GM21737 (cell line): ENCODE measurements at regions not wholly inside any gene's neighbourhood (a gene's known extent, or its start where the extent isn't known, plus 50 kb on each side); places are given as distances from the start of the nearest gene placed in this dataset.

Experiments used
- ATAC-seq: cut with Tn5 transposase; IDR thresholded peaks from one replicate; pipeline ENCODE4 v1.9.1; 2021; ENCODE audit warnings: mild to moderate bottlenecking, moderate library complexity; ENCODE audit not compliant: unreplicated experiment

DNA sequence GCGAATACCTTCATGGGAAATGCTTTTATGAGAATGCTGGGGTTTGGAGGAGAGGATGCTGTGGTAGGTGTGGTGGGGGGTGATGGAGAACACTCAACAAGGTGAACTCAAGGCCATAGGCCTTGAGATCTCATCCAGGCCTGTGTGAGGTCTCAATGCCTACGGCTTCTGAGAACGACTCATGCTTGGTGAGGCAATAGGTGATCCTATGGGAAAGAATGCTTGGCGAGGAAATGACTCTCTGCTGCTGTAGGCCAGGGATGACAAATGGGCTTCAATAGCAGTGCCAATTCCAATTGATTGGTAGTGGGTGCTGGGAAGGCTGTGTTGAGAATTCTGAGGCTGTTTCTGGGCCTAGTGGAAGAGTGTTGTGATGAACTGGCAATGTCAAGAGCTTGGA lies 280.2 kb upstream of the CLINT1 start:
- ATAC-seq, result no peak

- no peak for ATAC-seq
Observed at GRCh38 chr5:158135682-158136179, 276.8 kb upstream of the CLINT1 start.

DNA sequence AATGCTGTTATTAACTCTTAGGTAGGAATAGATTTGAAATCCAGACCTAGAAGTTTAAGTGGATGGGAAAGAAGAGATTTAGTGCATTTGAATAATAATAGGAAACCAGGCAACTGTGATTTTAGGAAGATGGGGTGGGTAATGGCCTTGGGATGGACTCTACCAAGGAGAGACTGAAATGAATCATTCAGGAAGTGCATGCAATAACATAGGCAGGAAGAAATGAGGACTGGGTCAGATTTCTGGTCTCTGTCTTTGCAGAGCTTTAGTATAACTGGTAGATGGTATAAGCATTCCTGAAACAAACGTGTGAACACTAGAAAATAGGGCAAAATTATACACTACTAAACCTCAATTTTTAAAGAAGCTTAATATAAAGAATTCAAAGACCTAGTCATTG lies 274.4 kb upstream of the CLINT1 start:
- no peak for ATAC-seq

- no peak for ATAC-seq
Observed at GRCh38 chr5:158127536-158127935, 268.6 kb upstream of the CLINT1 start.

GRCh38 chr5:158126442-158127405 lies 267.8 kb upstream of the CLINT1 start:
- ATAC-seq, result no peak

DNA sequence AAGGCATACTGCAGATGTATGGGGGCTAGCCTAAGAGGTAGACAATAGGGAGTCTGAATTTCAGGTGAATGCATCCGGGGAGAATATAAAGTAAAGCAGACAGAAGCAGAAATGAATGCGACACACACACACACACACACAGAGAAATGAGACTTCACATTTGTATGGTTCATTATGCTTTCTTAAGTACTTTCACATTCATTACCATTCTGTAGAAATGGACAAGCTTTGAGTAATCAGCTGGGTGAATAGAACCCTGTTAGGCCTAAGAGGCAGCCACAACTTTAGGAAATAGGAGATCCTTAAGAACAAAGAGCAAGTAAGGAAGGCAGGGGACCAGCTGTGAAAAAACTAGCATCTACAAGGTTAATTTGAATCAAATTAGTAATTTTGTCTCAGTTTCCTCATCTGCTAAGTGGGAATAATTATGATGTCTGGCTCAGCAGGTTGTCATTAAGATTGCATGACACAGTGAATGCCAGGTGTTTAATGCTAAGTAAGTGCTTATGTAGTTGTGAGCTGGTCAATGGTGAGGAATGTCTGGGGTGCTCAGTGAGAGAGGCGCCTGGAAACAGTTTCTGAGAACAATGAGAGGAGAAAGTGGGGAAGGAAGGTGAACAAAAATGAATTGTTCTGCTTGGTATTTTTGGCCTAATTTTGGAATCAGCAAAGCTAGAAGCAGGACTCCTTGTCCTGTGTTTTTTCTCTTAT lies 265.8 kb upstream of the CLINT1 start:
- no peak for ATAC-seq

DNA sequence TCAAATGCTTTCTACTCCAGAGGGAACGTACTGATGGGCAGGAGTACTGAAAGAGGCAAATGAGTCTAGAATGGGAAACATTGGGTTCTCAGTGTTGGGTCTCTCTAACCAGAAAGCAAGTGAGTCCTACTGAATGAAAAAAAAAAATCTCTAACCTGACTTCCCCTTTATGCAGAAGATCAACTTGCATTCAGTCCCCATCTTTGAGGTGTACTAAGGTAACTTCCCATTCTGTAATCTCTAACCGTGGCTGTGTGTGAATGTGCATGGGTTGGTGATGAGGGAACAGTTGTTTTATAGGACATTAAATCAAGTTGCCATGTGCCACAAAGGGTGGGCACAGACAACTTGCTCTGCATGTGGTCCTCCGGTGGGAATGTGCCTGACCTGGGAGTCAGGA lies 264.6 kb upstream of the CLINT1 start:
- ATAC-seq, result no peak

GRCh38 chr5:158121678-158122077 lies 262.7 kb upstream of the CLINT1 start:
- no peak for ATAC-seq

- ATAC-seq, result no peak
Observed at GRCh38 chr5:158120760-158121159, 261.8 kb upstream of the CLINT1 start.

DNA sequence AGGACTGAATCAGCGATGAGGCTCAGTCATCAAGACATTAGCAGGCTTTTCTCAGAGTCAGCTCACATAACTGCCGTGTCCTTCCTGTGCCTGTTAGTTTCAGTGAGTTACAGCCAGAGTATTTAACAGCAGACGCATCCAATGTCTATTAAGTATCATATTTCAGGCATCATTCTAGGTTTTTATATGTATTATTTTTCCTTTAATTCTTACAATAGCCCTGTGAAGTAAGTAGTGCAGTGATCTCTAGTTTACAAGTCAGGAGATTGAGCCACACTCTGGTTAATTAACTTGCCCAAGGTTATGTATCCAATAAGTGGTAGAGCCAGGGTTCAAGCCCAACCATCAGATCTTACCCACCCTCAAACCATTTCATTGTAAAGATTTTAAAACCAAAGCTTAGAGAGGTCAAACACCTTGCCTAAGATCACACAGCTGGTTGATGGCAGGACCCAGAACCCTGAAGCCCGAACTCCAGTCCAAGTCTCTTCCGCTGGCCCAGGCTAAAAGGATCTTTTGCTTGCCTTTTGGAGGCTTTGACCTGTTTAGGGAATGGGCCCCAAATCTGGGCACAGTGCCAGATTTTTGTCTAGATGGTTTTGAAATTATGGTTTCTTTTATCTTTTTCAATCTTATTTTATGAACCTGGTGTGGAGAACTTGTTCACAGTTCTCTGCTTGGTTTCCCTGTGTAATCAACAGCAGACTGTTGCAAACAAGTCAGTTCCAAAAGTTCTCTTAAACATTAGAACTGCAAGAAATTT lies 261.2 kb upstream of the CLINT1 start:
- no peak for ATAC-seq

GRCh38 chr5:158117467-158118160 lies 258.7 kb upstream of the CLINT1 start:
- ATAC-seq, result no peak

DNA sequence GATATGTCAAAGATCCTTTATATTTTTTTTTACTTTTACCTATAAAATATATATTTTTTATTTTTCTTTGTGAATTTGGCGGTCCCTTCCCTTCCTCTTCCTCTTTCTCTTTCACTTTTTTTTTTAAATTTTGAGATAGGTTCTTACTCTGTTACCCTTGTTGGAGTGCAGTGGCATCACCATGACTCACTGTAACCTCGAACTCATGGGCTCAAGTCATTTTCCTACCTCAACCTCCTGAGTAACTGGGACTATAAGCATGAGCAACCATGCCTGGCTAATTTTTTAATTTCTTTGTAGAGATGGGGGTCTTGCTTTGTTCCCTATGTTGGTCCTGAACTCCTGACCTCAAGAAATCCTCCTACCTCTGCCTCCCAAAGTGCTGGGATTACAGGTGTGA lies 258.0 kb upstream of the CLINT1 start:
- no peak for ATAC-seq

DNA sequence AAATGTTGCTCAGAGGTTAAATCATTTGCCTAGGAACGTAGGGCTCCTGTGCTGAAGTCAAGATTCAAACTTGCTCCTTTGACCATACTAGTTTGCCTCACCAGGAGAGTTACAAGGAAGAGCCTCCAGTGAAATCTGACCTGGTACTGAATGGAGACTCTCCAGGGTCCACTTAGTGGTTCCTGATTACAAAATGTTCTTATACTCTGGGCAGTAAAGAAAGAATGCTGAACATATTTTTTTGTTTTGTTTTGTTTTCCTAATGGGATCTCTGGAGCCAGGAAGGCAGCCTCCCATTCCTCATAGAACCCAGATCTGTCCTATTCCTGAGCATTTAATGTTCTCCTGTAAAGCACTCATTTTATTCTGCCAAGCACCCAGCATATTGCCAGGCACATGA lies 256.5 kb upstream of the CLINT1 start:
- ATAC-seq, result no peak

- no peak for ATAC-seq
Observed at GRCh38 chr5:158108177-158108576, 249.2 kb upstream of the CLINT1 start.

DNA sequence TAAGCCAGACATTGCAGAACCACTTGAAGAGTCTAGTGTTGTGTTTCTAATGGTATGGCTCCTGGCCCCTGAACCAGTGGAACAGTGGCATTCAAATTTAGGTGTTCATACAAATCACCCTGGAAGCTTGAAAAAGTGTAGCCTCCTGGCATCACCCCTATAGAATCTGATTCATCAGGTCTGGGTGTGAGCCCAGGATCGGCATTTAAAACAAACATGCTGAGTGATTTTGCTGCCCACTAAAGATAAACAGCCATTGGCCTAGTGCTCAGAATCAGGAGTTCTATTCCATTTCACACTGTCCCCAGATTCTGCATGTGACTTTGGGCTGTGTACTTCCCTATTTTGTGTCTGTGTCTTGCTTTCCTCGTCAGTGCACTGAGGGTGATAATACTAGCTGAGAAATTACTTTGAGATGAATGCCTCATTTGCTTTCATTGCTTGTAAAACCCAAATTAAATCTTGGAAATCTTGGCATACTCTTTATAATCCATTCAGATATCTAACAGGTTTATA lies 241.5 kb upstream of the CLINT1 start:
- ATAC-seq, result no peak

- ATAC-seq, result no peak
Observed at GRCh38 chr5:158099571-158100105, 240.7 kb upstream of the CLINT1 start.

DNA sequence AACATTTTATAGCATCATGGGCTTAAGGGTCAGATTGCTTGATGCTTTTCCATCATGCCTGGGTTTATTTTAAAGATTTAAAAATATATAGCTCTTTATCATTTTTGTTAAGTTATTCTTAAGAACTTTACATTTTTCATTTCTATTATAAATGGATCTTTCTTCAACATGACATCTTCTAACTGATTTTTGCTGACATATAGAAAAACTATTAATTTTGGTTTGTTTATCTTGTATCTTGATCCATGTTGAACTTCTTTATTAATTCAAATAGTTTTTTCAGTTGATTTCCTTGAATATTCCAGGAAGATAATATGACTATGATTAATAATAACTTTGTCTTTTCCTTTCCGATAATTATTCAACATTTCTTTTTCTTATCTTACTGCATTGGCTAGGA lies 237.9 kb upstream of the CLINT1 start:
- ATAC-seq, result no peak

GRCh38 chr5:158086856-158087255 lies 227.9 kb upstream of the CLINT1 start:
- no peak for ATAC-seq

DNA sequence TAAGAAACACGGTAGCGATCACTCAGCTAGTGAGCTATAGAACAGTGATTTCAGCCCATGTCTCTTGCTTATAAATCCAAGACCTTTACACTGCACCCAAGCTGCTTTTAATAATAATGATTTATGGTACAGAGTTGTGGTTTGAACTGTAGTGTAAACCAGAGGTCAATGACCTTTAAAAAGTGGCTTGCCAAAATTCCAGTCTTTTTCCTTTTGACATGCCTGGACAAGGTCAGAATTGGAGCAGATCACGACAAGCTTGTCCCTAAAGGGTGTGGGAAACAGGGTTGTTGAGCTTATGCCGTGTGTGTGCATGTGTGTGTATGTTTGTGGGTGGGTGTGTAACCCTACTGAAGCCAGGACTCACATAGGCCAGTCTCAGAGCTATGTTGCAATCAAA lies 225.3 kb upstream of the CLINT1 start:
- no peak for ATAC-seq

DNA sequence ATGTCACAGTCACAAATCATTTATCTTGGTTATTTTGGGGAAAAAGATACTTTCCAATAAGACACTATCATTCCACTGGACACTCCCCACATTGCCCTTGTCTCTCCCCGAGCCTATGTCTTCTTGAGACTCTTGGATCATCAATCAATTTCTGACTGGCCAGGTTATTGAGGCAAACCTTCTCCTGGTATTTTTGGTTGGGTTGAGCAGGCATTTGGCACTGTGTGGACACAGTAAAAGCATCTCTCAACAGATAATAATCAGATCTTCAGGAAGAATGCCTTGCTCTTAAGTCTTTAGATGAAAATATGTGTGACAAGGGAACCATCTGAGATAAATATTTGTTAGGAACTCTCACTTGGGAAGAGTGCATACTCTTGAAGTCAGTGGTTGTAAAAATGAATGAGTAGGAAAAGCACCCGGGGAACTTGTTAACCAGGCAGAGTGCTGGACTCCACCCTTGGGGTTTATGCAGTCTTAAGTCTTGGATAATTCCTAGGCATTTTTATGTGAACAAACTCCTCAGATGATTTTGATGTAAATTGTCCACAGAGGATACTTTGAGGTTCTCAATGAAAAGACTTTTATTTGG lies 223.8 kb upstream of the CLINT1 start:
- no peak for ATAC-seq
